NT2/D1 (cell line): ENCODE measurements at regions not wholly inside any gene's neighbourhood (a gene's known extent, or its start where the extent isn't known, plus 50 kb on each side); places are given as distances from the start of the nearest gene placed in this dataset.

Experiments used
- DNase-seq: peaks from one replicate; pipeline ENCODE4 v3.0.0-alpha.2; 2011; ENCODE audit warnings: low read depth, low spot score
- H3K27me3 ChIP-seq: 2 replicates; pipeline ENCODE4 v1.6.0; 2011; ENCODE audit warnings: mild to moderate bottlenecking; ENCODE audit not compliant: insufficient read length, insufficient read depth
- H3K36me3 ChIP-seq: 2 replicates; pipeline ENCODE4 v1.6.1; 2011; ENCODE audit warnings: mild to moderate bottlenecking, low read length, mixed read lengths; ENCODE audit not compliant: insufficient read depth, insufficient read length
- H3K4me1 ChIP-seq: 2 replicates; pipeline ENCODE4 v1.5.1; 2011; ENCODE audit not compliant: insufficient read depth, insufficient read length
- H3K4me3 ChIP-seq: 2 replicates; pipeline ENCODE4 v1.5.1; 2011; ENCODE audit warnings: low read depth; ENCODE audit not compliant: insufficient read length
- H3K9ac ChIP-seq: 2 replicates; pipeline ENCODE4 v1.6.0; 2011; ENCODE audit warnings: low read depth; ENCODE audit not compliant: insufficient read length
- H3K9me3 ChIP-seq: 2 replicates; pipeline ENCODE4 v1.5.1; 2011; ENCODE audit warnings: mild to moderate bottlenecking, low read length; ENCODE audit not compliant: insufficient read depth
- SUZ12 ChIP-seq: IDR thresholded peaks from 2 replicates; pipeline ENCODE4 v1.6.1; 2011; ENCODE audit not compliant: insufficient read length, insufficient read depth; ENCODE audit errors: extremely low read depth
- YY1 ChIP-seq: IDR thresholded peaks from 2 replicates; pipeline ENCODE4 v1.6.1; 2011; ENCODE audit not compliant: insufficient read length, insufficient read depth
- ZNF274 ChIP-seq: IDR thresholded peaks from 2 replicates; pipeline ENCODE4 v1.6.1; 2011; ENCODE audit warnings: mild to moderate bottlenecking, low read depth, low read length

- no peaks in the 10 kb centered on the region for H3K9me3 ChIP-seq
- peak; percentile 25 for DNase-seq
- no peaks in the 10 kb centered on the region for H3K36me3 ChIP-seq
- H3K4me1 ChIP-seq = no peaks in the 10 kb centered on the region
- H3K27me3 ChIP-seq = no peaks in the 10 kb centered on the region
- H3K9ac ChIP-seq = no peak overlapping the region
- no peak for TF ChIP-seq ZNF274
- no peak for TF ChIP-seq YY1
- no peak for TF ChIP-seq SUZ12
- H3K4me3 ChIP-seq = no peak overlapping the region
Observed at GRCh38 chr17:11144358-11145233, 96.4 kb upstream of the SHISA6 start.

- Histone ChIP-seq H3K36me3 (no peaks in the 10 kb centered on the region), H3K9me3 (no peaks in the 10 kb centered on the region), H3K27me3 (no peaks in the 10 kb centered on the region), H3K4me1 (no peaks in the 10 kb centered on the region), H3K4me3 (no peak overlapping the region), H3K9ac (no peak overlapping the region)
- no peak for DNase-seq
- no peak for TF ChIP-seq ZNF274
- TF ChIP-seq SUZ12 = no peak
- TF ChIP-seq YY1 = no peak
Observed at GRCh38 chr17:11142231-11142630, 98.8 kb upstream of the SHISA6 start.

GRCh38 chr17:11140501-11140900 is 100.5 kb upstream of the SHISA6 start:
- H3K36me3 ChIP-seq = no peaks in the 10 kb centered on the region
- TF ChIP-seq ZNF274 (no peak), YY1 (no peak), SUZ12 (no peak)
- no peak for DNase-seq
- H3K4me3 ChIP-seq = no peak overlapping the region
- H3K9ac ChIP-seq = no peak overlapping the region
- H3K9me3 ChIP-seq = no peaks in the 10 kb centered on the region
- H3K27me3 ChIP-seq = no peaks in the 10 kb centered on the region
- no peaks in the 10 kb centered on the region for H3K4me1 ChIP-seq

GRCh38 chr17:11140043-11140442 is 101.0 kb upstream of the SHISA6 start:
- no peak for TF ChIP-seq YY1
- TF ChIP-seq ZNF274 = no peak
- no peak for TF ChIP-seq SUZ12
- Histone ChIP-seq H3K9me3 (no peaks in the 10 kb centered on the region), H3K27me3 (no peaks in the 10 kb centered on the region), H3K36me3 (no peaks in the 10 kb centered on the region), H3K4me1 (no peaks in the 10 kb centered on the region), H3K4me3 (no peak overlapping the region), H3K9ac (no peak overlapping the region)
- DNase-seq = no peak

- TF ChIP-seq ZNF274 (no peak), SUZ12 (no peak), YY1 (no peak)
- H3K36me3 ChIP-seq = no peaks in the 10 kb centered on the region
- H3K4me1 ChIP-seq = no peaks in the 10 kb centered on the region
- DNase-seq = no peak
- no peaks in the 10 kb centered on the region for H3K9me3 ChIP-seq
- H3K9ac ChIP-seq = no peak overlapping the region
- no peak overlapping the region for H3K4me3 ChIP-seq
- H3K27me3 ChIP-seq = no peaks in the 10 kb centered on the region
Observed at GRCh38 chr17:11138023-11138422, 103.0 kb upstream of the SHISA6 start.

GRCh38 chr17:11135819-11136218 is 105.2 kb upstream of the SHISA6 start:
- H3K27me3 ChIP-seq = no peaks in the 10 kb centered on the region
- DNase-seq = no peak
- TF ChIP-seq ZNF274 (no peak), SUZ12 (no peak), YY1 (no peak)
- H3K4me3 ChIP-seq = no peak overlapping the region
- H3K36me3 ChIP-seq = no peaks in the 10 kb centered on the region
- H3K9me3 ChIP-seq = no peaks in the 10 kb centered on the region
- no peak overlapping the region for H3K9ac ChIP-seq
- no peaks in the 10 kb centered on the region for H3K4me1 ChIP-seq

GRCh38 chr17:11130367-11130766 is 110.6 kb upstream of the SHISA6 start:
- H3K4me3 ChIP-seq = no peak overlapping the region
- H3K27me3 ChIP-seq = no peaks in the 10 kb centered on the region
- no peaks in the 10 kb centered on the region for H3K4me1 ChIP-seq
- H3K9ac ChIP-seq = no peak overlapping the region
- H3K9me3 ChIP-seq = no peaks in the 10 kb centered on the region
- DNase-seq = no peak
- H3K36me3 ChIP-seq = no peaks in the 10 kb centered on the region
- no peak for TF ChIP-seq YY1
